CD14-positive monocyte (primary cell): ENCODE measurements at regions not wholly inside any gene's neighbourhood (a gene's known extent, or its start where the extent isn't known, plus 50 kb on each side); places are given as distances from the start of the nearest gene placed in this dataset.
"Not testable (repeated sequence)": the region's sequence is repeated elsewhere in the genome, so short reads cannot be mapped to it uniquely, and the experiment has no call there.

Experiments
- DNase-seq, 3 donors: peaks; one replicate each; pipeline ENCODE4 v3.0.0-alpha.2; 2011 to 2022
- H2AFZ ChIP-seq: 2 replicates; pipeline ENCODE4 v1.6.0; 2012; ENCODE audit warnings: mild to moderate bottlenecking, low read depth, low read length, inconsistent platforms; ENCODE audit not compliant: insufficient read depth, poor library complexity, severe bottlenecking
- H3K27ac ChIP-seq, 2 donors: 1 replicate in 1 of 2; 2 replicates in 1 of 2; pipeline ENCODE4 v1.5.1; 2012 to 2013; ENCODE audit warnings: low read length in 2 of 2, control low read depth in 1 of 2, inconsistent platforms in 1 of 2, low read depth in 1 of 2, mild to moderate bottlenecking in 1 of 2
- H3K27me3 ChIP-seq, 2 donors: one replicate each; pipeline versions ENCODE4 v1.6.0 to v1.6.1; 2011 to 2013; ENCODE audit warnings: low read length in 2 of 2; ENCODE audit not compliant: control insufficient read depth in 2 of 2, insufficient read depth in 2 of 2
- H3K36me3 ChIP-seq, 2 donors: replicated peaks in 1 of 2; 1 replicate in 1 of 2; 2 replicates in 1 of 2; pipeline versions ENCODE4 v1.5.1 to v1.6.1; 2012 to 2013; ENCODE audit warnings: low read length in 2 of 2, control low read depth in 1 of 2, inconsistent platforms in 1 of 2, mild to moderate bottlenecking in 1 of 2; ENCODE audit not compliant: insufficient read depth in 2 of 2, control insufficient read depth in 1 of 2
- H3K4me1 ChIP-seq, 2 donors: 1 replicate in 1 of 2; 2 replicates in 1 of 2; pipeline versions ENCODE4 v1.5.1 to v1.6.1; 2012 to 2013; ENCODE audit warnings: low read length in 2 of 2, control low read depth in 1 of 2, inconsistent platforms in 1 of 2, mild to moderate bottlenecking in 1 of 2, moderate library complexity in 1 of 2; ENCODE audit not compliant: insufficient read depth in 2 of 2, control insufficient read depth in 1 of 2
- H3K4me2 ChIP-seq: replicated peaks from 2 replicates; pipeline ENCODE3; 2012; ENCODE audit warnings: low read length, moderate library complexity, mild to moderate bottlenecking; ENCODE audit not compliant: poor library complexity, severe bottlenecking; ENCODE audit errors: extremely low read depth
- H3K4me3 ChIP-seq, 3 experiments: fragments of 200-600 bp in 1 of 3; sonication (generic) in 1 of 3; replicated peaks in 1 of 3; 1 replicate in 2 of 3; 2 replicates in 1 of 3; pipeline ENCODE4 v1.5.1; 2011 to 2013; ENCODE audit warnings: low read length in 3 of 3, mild to moderate bottlenecking in 3 of 3, control low read depth in 2 of 3, low read depth in 2 of 3, inconsistent platforms in 1 of 3, moderate library complexity in 1 of 3
- H3K79me2 ChIP-seq: 2 replicates; pipeline ENCODE4 v1.6.0; 2012; ENCODE audit warnings: mild to moderate bottlenecking, control low read depth, inconsistent platforms, low read length, moderate library complexity; ENCODE audit not compliant: insufficient read depth
- H3K9ac ChIP-seq: 2 replicates; pipeline ENCODE4 v1.6.0; 2017; ENCODE audit warnings: low read length, mild to moderate bottlenecking; ENCODE audit not compliant: insufficient read depth, poor library complexity, severe bottlenecking
- H3K9me3 ChIP-seq, 2 donors: replicated peaks in 1 of 2; 1 replicate in 1 of 2; 2 replicates in 1 of 2; pipeline versions ENCODE4 v1.5.1 to v1.6.1; 2012 to 2013; ENCODE audit warnings: low read length in 2 of 2, control low read depth in 1 of 2; ENCODE audit not compliant: control insufficient read depth in 1 of 2, insufficient read depth in 1 of 2
- H4K20me1 ChIP-seq: 2 replicates; pipeline ENCODE4 v1.6.0; 2012; ENCODE audit warnings: mild to moderate bottlenecking, low read length, control low read depth, moderate library complexity; ENCODE audit not compliant: insufficient read depth
- H3K27ac Mint-ChIP-seq, 7 donors: one replicate each; pipeline ENCODE4 v1.8.0; 2020; ENCODE audit warnings: mild to moderate bottlenecking in 7 of 7, mixed read lengths in 7 of 7, moderate library complexity in 6 of 7, inconsistent platforms in 2 of 7
- H3K27me3 Mint-ChIP-seq, 3 donors: one replicate each; pipeline ENCODE4 v1.8.0; 2021 to 2022; ENCODE audit warnings: low read depth in 3 of 3, mild to moderate bottlenecking in 3 of 3, mixed read lengths in 3 of 3, moderate library complexity in 3 of 3, inconsistent platforms in 1 of 3
- H3K36me3 Mint-ChIP-seq, 2 donors: one replicate each; pipeline ENCODE4 v1.8.0; 2020; ENCODE audit warnings: mixed read lengths in 2 of 2, inconsistent platforms in 1 of 2, mild to moderate bottlenecking in 1 of 2
- H3K4me1 Mint-ChIP-seq: one replicate; pipeline ENCODE4 v1.8.0; 2020; ENCODE audit warnings: mild to moderate bottlenecking, mixed read lengths
- H3K4me3 Mint-ChIP-seq, 2 donors: one replicate each; pipeline ENCODE4 v1.8.0; 2020; ENCODE audit warnings: mild to moderate bottlenecking in 2 of 2, mixed read lengths in 2 of 2, moderate library complexity in 1 of 2
- H3K9me3 Mint-ChIP-seq, 7 donors: one replicate each; pipeline ENCODE4 v1.8.0; 2020 to 2022; ENCODE audit warnings: mixed read lengths in 7 of 7, mild to moderate bottlenecking in 6 of 7, moderate library complexity in 6 of 7, inconsistent platforms in 2 of 7
- WGBS: methylation state at CpG from one replicate; pipeline ENCODE4 v1.1.5; 2013; ENCODE audit warnings: missing lambda C conversion rate; ENCODE audit not compliant: insufficient coverage; 5-methylcytosine and 5-hydroxymethylcytosine counted together
- intact Hi-C, 2 donors: fragments of 100-400 bp; cut with micrococcal nuclease; formaldehyde crosslinking; loops; one replicate each; pipeline versions ENCODE4 v1.15.0 to v1.15.1; 2023
- TF ChIP-seq, protein P1 (sequence below): fragments of 200-600 bp; IDR thresholded peaks from one replicate; pipeline ENCODE4 v1.8.0; 2022; ENCODE audit warnings: antibody characterized with exemption, mild to moderate bottlenecking

GRCh38 chr4:101644516-101644915 lies 146.0 kb upstream of the BANK1 start:
- Histone ChIP-seq H4K20me1 (no peaks in the 10 kb centered on the region), H2AFZ (no peak overlapping the region), H3K27me3 (no peaks in the 10 kb centered on the region), H3K4me1 (no peaks in the 10 kb centered on the region), H3K36me3 (no peaks in the 10 kb centered on the region), H3K9me3 (no peaks in the 10 kb centered on the region), H3K27ac (no peak overlapping the region), H3K4me2 (no peak overlapping the region), H3K4me3 (no peak overlapping the region), H3K9ac (no peak overlapping the region), H3K79me2 (no peaks in the 10 kb centered on the region)
- Mint-ChIP-seq H3K9me3 (peaks cover 0 to 4% (median 0%) of the 10 kb centered on the region in 7 donors), H3K4me3 (no peak overlapping the region), H3K27ac (no peak overlapping the region), H3K4me1 (no peaks in the 10 kb centered on the region), H3K27me3 (peaks cover 1 to 2% (median 2%) of the 10 kb centered on the region in 3 donors), H3K36me3 (no peaks in the 10 kb centered on the region)
- TF ChIP-seq, protein P1, sequence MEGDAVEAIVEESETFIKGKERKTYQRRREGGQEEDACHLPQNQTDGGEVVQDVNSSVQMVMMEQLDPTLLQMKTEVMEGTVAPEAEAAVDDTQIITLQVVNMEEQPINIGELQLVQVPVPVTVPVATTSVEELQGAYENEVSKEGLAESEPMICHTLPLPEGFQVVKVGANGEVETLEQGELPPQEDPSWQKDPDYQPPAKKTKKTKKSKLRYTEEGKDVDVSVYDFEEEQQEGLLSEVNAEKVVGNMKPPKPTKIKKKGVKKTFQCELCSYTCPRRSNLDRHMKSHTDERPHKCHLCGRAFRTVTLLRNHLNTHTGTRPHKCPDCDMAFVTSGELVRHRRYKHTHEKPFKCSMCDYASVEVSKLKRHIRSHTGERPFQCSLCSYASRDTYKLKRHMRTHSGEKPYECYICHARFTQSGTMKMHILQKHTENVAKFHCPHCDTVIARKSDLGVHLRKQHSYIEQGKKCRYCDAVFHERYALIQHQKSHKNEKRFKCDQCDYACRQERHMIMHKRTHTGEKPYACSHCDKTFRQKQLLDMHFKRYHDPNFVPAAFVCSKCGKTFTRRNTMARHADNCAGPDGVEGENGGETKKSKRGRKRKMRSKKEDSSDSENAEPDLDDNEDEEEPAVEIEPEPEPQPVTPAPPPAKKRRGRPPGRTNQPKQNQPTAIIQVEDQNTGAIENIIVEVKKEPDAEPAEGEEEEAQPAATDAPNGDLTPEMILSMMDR = no peak
- no peak for DNase-seq
- intact Hi-C loops = no loop called here
- WGBS = no CpG with 5 or more reads among the region's 1 CpG

- Histone ChIP-seq H3K4me2 (no peak overlapping the region), H3K9ac (no peak overlapping the region), H3K79me2 (no peaks in the 10 kb centered on the region), H3K4me3 (no peak overlapping the region), H2AFZ (no peak overlapping the region), H3K27ac (no peak overlapping the region), H3K36me3 (no peaks in the 10 kb centered on the region), H4K20me1 (no peaks in the 10 kb centered on the region), H3K9me3 (no peaks in the 10 kb centered on the region), H3K27me3 (no peaks in the 10 kb centered on the region), H3K4me1 (no peaks in the 10 kb centered on the region)
- no peak overlapping the region for H3K27ac Mint-ChIP-seq
- no peaks in the 10 kb centered on the region for H3K4me1 Mint-ChIP-seq
- no CpG with 5 or more reads among the region's 2 CpGs for WGBS
- H3K4me3 Mint-ChIP-seq = no peak overlapping the region
- H3K36me3 Mint-ChIP-seq = no peaks in the 10 kb centered on the region
- H3K9me3 Mint-ChIP-seq = peaks cover 0 to 6% (median 0%) of the 10 kb centered on the region in 7 donors
- TF ChIP-seq, protein P1 = no peak
- intact Hi-C loops = no loop called here
- H3K27me3 Mint-ChIP-seq = peaks cover 0 to 2% (median 0%) of the 10 kb centered on the region in 3 donors
- peak in 1 of 3 donors; percentile 11 for DNase-seq
These were observed 147.2 kb upstream of the BANK1 start for GRCh38 chr4:101643186-101643837.

- H3K36me3 Mint-ChIP-seq, H3K4me1 Mint-ChIP-seq, H2AFZ ChIP-seq, H3K9me3 ChIP-seq, H4K20me1 ChIP-seq, intact Hi-C loops, H3K27me3 ChIP-seq, H3K9ac ChIP-seq, H3K27me3 Mint-ChIP-seq, H3K36me3 ChIP-seq, H3K79me2 ChIP-seq, H3K27ac ChIP-seq, H3K4me3 ChIP-seq, H3K4me3 Mint-ChIP-seq, H3K4me1 ChIP-seq, H3K4me2 ChIP-seq: not testable (repeated sequence)
- H3K9me3 Mint-ChIP-seq = peaks cover 10 to 25% (median 21%) of the 10 kb centered on the region in 7 donors
- H3K27ac Mint-ChIP-seq = peak overlapping the region in 1 of 7 donors; percentile 20
- no CpG with 5 or more reads among the region's 3 CpGs for WGBS
- peak in 1 of 3 donors; percentile 4 for DNase-seq
These were observed 157.8 kb upstream of the BANK1 start for GRCh38 chr4:101632766-101633165.
